GM21723 (cell line): ENCODE measurements at regions not wholly inside any gene's neighbourhood (a gene's known extent, or its start where the extent isn't known, plus 50 kb on each side); places are given as distances from the start of the nearest gene placed in this dataset.
A peak's percentile ranks its signal among the peaks of the same experiment; 100 is the strongest.

ENCODE experiments used
- ATAC-seq: cut with Tn5 transposase; IDR thresholded peaks from one replicate; pipeline ENCODE4 v1.9.1; 2021; ENCODE audit warnings: mild to moderate bottlenecking, moderate library complexity; ENCODE audit not compliant: unreplicated experiment

GRCh38 chr1:60311838-60312237 is 238.3 kb upstream of the C1orf87 start:
- no peak for ATAC-seq

DNA sequence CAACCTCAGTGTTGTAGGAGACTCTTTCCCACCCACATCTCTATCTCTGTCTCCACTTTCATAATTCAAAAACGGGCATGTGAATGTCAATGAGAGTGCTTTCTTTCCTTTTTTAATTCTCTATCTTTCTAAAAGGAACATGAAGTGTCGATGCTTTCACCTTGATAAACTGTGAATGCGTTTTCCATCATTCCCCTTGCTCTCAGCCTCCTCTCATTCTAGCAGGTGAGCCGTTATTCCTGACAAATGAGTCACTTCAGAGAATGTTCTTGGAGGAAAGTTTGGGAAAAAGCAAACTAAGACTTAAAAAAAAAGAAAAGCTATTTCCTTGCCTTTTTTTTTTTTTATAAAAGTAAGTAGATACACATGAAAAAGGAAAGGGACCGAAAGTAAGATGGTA is 226.0 kb upstream of the C1orf87 start:
- no peak for ATAC-seq

DNA sequence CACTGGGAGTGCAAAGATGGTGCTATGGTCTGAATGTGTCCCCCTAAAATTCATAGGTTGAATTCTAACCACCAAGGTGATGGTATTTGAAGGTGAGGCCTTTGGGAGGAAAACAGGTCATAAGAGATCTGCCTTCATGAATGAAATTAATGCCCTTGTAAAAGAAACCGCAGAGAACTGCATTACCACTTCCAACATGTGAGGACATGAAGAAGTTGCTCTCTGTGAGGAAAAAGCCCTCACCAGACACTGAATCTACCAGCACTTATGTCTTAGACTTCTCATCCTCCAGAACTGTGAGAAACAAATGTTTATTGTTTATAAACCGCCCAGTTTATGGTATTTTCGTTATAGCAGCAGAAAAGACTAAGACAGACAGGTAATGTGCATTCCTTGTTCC is 224.7 kb upstream of the C1orf87 start:
- no peak for ATAC-seq

- ATAC-seq, result no peak
Measured at GRCh38 chr1:60296794-60297193, 223.2 kb upstream of the C1orf87 start.

- ATAC-seq, result no peak
Measured at GRCh38 chr1:60292140-60292539, 218.6 kb upstream of the C1orf87 start.

DNA sequence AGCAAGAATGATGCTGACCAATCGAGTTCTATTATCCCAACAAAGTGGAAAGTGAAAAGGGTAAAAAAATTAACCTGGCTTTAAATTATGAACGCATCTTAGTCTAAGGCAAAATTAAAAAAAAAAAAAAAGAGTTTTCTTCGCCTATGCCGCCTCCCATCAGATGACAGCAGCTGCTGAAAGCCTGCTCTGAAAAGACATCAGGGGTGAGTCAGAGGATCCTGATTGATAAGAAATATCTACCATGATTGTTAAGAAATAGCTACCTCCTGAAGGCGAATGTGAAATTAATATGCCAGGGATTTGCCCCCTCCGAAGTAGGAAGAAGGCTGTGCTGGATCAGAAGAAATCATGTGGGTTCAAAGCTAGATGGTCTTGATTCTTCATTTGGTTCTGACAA is 216.8 kb upstream of the C1orf87 start:
- no peak for ATAC-seq

DNA sequence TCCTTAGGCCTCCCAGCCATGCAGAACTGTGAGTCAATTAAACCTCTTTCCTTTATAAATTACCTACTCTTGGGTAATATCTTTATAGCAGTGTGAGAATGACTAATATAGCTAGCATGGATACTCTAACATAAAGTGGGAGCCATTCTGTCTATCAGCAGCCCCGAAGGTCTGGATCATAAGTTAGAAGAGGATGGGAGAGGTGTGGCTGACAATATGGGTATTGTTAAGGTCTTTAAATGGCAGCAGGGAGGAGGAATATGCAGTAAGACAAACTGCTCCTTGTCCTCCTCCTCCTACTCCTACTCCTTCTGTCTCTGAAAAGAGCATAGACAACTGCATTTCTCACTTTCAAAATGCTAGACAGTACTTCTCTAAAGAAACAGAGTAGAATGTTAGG is 214.0 kb upstream of the C1orf87 start:
- no peak for ATAC-seq

GRCh38 chr1:60283690-60284089 is 210.1 kb upstream of the C1orf87 start:
- ATAC-seq, result no peak

GRCh38 chr1:60281360-60281932 is 207.9 kb upstream of the C1orf87 start:
- ATAC-seq, result peak; percentile 91

DNA sequence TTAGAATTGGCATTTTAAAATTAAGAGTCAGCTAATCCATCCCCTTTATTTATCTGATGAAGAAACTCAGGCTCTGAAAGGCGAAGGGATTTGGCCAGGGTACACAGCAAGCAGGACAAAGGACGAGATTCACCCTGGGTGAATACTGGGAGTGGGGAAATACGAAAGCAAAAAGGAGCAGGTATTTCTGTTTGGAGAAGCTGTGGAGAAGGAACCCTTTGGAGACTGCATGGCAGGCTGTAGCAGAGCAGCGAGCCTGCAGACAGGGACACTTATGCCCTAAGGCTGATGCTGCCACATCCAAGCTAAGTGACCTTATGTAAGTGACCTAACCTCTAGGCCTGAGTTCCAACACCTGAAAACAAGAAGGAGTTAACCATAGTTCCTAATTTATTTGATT is 207.2 kb upstream of the C1orf87 start:
- peak; percentile 21 for ATAC-seq

GRCh38 chr1:60280256-60280655 is 206.7 kb upstream of the C1orf87 start:
- no peak for ATAC-seq

GRCh38 chr1:60279798-60280197 is 206.2 kb upstream of the C1orf87 start:
- ATAC-seq, result no peak

DNA sequence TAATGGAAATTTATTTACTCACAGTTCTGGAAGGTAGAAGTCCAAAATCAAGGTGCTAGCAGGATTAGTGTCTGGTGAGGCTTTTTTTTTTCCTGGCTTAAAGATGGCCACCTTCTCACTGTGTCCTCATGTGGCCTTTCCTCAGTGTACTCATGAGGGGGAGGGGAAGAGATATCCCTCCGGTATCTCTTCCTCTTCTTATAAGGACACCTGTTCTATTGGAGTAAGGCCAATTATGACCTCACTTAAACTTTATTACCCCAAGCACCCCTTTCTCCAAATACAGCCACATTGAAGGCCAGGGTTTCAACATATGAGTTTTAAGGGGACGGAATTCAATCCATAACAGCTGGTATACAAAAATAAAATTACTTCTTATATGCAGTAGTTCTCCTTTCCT is 203.7 kb upstream of the C1orf87 start:
- no peak for ATAC-seq

GRCh38 chr1:60274422-60275290 is 201.1 kb upstream of the C1orf87 start:
- ATAC-seq, result no peak

- ATAC-seq, result no peak
Measured at GRCh38 chr1:60273185-60273584, 199.6 kb upstream of the C1orf87 start.

DNA sequence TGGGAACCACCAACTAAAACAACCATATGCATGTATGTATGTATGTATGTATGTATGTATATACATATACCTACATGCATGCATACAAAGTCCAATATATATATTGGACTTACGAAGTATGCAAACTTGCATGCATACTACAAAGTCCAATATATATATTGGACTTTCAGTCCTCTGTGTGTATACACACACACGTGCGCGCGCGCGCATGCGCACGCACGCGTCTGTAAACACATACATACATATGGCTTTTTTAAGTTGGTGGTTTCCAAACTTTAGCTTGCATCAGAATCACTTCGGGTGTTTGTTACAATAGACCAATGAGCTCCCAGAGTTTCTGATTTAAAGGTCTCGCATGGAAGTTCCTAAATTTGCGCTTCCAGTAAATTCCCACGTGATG is 197.5 kb upstream of the C1orf87 start:
- ATAC-seq, result no peak

GRCh38 chr1:60268451-60268850 is 194.9 kb upstream of the C1orf87 start:
- no peak for ATAC-seq

DNA sequence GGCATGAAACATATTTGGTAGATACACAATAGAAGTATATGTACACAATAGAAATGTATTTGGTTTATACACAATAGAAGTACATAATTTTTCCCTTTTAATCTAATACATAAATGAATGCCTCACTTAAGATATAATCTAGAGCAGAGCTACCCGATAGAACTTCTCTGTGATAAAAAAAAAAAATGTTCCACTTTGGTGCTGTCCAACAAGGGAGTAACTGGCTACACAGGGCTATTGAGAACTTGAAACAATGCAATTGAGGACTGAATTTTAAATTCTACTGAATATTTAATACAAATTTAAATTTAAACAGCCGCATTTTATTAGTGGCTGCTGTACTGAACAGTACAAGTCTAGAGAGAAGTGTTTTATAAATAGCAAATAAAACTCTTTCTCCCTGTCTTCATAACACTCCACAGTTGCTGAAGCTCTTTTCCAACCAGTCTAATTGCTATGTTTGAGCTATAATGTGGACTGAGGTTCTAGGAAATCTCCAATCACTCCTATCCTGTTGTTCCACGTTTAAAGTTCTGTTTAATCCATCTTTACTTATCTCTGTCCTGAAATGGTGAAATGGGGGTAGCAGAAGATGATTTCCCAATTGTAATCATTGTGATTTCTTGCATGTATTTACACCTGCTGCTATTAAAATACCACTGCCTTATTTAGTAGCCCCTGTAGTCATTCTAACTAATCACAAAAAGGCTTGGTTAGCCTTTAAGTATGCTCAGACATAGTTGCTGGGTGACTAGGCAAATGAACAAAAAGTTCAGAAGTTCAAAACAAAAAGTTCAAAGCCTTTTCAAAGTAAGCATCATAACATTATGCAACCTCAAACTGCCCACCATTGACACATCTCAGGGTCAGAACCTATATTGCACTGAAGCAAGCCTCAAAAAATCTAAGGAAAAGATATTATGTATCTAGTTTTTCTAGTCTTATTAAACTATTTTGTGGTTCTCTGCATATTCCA is 192.3 kb upstream of the C1orf87 start:
- ATAC-seq, result no peak

DNA sequence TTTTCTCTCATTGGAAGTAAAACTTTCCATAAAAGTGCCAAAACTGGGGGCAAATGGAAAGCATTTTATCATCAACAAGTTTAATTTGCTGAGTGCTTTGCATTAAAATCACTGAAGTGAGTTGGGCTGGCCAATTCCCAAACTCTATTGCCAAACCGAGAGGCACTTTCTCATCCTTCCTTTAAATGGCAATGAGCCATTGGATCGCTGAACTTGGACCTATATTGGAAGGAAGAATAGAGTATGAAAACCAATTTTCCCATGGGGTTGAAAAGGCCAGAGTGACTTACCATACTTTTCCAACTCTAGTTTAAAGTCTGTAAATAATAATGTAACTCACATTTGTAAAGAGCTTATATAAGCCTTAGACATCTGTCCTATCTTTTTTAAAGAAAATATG is 189.1 kb upstream of the C1orf87 start:
- no peak for ATAC-seq

DNA sequence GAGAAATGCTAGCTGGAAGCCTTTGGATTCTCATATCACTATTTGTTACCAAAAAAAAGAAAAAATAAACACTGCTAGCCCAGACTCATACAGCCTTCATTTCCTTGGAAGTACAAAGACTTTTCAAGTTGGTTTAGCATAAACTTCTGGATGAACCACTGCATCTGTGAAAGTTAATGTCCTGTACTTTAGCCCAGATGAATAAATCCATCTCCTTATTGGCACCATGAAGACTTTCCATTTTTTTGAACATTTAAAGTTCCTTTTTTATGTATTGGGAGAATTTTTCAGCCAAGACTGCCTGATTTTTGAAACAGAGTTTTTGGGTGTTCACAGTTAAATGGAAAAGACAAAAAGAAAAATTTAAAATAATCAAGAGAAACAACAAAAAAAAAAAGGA is 184.0 kb upstream of the C1orf87 start:
- ATAC-seq, result no peak

- no peak for ATAC-seq
Measured at GRCh38 chr1:60255565-60255964, 182.0 kb upstream of the C1orf87 start.
